Vagina (tissue), 2 donors: ENCODE measurements at regions not wholly inside any gene's neighbourhood (a gene's known extent, or its start where the extent isn't known, plus 50 kb on each side); places are given as distances from the start of the nearest gene placed in this dataset.

Experiments
- POLR2A ChIP-seq, 2 donors: fragments of 450-650 bp; IDR thresholded peaks; one replicate each; pipeline ENCODE4 v1.6.1; 2017; ENCODE audit warnings: antibody characterized with exemption in 2 of 2, mild to moderate bottlenecking in 2 of 2, moderate library complexity in 2 of 2
- POLR2AphosphoS5 ChIP-seq, 2 donors: sonication (generic); formaldehyde crosslinking; IDR thresholded peaks; one replicate each; pipeline ENCODE4 v1.9.0; 2017; ENCODE audit warnings: antibody characterized with exemption in 2 of 2, mild to moderate bottlenecking in 2 of 2, low read depth in 1 of 2; ENCODE audit not compliant: insufficient read depth in 1 of 2
- TF ChIP-seq, protein P1 (sequence below), 3 experiments: fragments of 450-650 bp in 2 of 3; fragments of 200-600 bp in 1 of 3; sonication (generic) in 1 of 3; IDR thresholded peaks; one replicate each; pipeline ENCODE4 v1.5.1; 2017 to 2019; ENCODE audit warnings: antibody characterized with exemption in 3 of 3, mild to moderate bottlenecking in 2 of 3, moderate library complexity in 2 of 3

DNA sequence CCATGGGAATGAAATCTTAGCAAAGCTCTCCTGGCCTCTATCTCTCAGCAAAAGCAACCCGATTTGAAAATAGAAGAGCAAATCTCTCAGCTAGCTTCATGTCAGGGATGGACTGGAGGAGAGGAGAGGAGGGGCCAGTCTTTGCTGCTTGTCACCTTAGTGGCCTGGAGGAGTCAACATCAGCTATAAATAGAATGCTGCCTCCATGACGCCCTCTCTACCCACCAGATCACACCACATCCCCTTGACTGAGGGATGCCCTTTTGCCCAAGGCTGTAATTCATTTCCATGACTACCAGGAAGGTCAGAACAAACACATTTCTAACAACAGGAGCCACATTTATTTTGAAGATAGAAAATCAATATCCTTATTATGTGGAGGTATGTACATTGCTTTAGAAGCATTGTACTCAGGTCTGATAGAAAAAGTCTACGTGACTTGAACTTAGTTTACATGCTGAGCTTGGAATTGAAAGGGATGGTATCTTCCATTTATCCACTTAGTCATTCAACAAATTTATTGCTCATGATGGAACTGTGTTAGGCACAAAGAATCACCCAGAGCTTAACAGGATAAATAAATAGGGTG, 92.4 kb upstream of the LIFR start:
- TF ChIP-seq, protein P1, sequence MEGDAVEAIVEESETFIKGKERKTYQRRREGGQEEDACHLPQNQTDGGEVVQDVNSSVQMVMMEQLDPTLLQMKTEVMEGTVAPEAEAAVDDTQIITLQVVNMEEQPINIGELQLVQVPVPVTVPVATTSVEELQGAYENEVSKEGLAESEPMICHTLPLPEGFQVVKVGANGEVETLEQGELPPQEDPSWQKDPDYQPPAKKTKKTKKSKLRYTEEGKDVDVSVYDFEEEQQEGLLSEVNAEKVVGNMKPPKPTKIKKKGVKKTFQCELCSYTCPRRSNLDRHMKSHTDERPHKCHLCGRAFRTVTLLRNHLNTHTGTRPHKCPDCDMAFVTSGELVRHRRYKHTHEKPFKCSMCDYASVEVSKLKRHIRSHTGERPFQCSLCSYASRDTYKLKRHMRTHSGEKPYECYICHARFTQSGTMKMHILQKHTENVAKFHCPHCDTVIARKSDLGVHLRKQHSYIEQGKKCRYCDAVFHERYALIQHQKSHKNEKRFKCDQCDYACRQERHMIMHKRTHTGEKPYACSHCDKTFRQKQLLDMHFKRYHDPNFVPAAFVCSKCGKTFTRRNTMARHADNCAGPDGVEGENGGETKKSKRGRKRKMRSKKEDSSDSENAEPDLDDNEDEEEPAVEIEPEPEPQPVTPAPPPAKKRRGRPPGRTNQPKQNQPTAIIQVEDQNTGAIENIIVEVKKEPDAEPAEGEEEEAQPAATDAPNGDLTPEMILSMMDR (IDR thresholded peaks at IDR 0.05) = no peak
- TF ChIP-seq POLR2A (IDR thresholded peaks at IDR 0.05) (no peak), POLR2AphosphoS5 (IDR thresholded peaks at IDR 0.05; ENCODE audit: insufficient read depth in 1 of 2, low read depth in 1 of 2) (no peak)
